Chondrocyte (in vitro differentiated cells): ENCODE measurements at regions not wholly inside any gene's neighbourhood (a gene's known extent, or its start where the extent isn't known, plus 50 kb on each side); places are given as distances from the start of the nearest gene placed in this dataset.

Source experiments
- DNase-seq: peaks from one replicate; pipeline ENCODE4 v3.0.0; 2021; ENCODE audit warnings: mixed read lengths, low spot score
- H3K27ac Mint-ChIP-seq: one replicate; pipeline ENCODE4 v1.8.0; 2021; ENCODE audit warnings: mild to moderate bottlenecking, moderate library complexity, mixed read lengths; ENCODE audit not compliant: unreplicated experiment
- H3K27me3 Mint-ChIP-seq: 2 replicates; pipeline ENCODE4 v1.8.0; 2021; ENCODE audit warnings: low read depth, mixed read lengths
- H3K36me3 Mint-ChIP-seq: 2 replicates; pipeline ENCODE4 v1.8.0; 2021; ENCODE audit warnings: low read depth, mixed read lengths
- H3K4me1 Mint-ChIP-seq: 2 replicates; pipeline ENCODE4 v1.8.0; 2021; ENCODE audit warnings: low read depth, mild to moderate bottlenecking, mixed read lengths
- H3K4me3 Mint-ChIP-seq: one replicate; pipeline ENCODE4 v1.8.0; 2021; ENCODE audit warnings: mild to moderate bottlenecking, moderate library complexity, mixed read lengths; ENCODE audit not compliant: unreplicated experiment
- H3K9me3 Mint-ChIP-seq: 2 replicates; pipeline ENCODE4 v1.8.0; 2021; ENCODE audit warnings: low read depth, mixed read lengths
- TF ChIP-seq, protein P1 (sequence below): fragments of 200-600 bp; sonication (generic); IDR thresholded peaks from 2 replicates; pipeline ENCODE4 v1.5.0; 2021; ENCODE audit warnings: antibody characterized with exemption, mild to moderate bottlenecking, moderate library complexity

GRCh38 chr7:68304536-68304935, 1293.7 kb upstream of the AUTS2 start:
- H3K4me1 Mint-ChIP-seq = no peaks in the 10 kb centered on the region
- H3K4me3 Mint-ChIP-seq = no peak overlapping the region
- H3K36me3 Mint-ChIP-seq = no peaks in the 10 kb centered on the region
- TF ChIP-seq, protein P1, sequence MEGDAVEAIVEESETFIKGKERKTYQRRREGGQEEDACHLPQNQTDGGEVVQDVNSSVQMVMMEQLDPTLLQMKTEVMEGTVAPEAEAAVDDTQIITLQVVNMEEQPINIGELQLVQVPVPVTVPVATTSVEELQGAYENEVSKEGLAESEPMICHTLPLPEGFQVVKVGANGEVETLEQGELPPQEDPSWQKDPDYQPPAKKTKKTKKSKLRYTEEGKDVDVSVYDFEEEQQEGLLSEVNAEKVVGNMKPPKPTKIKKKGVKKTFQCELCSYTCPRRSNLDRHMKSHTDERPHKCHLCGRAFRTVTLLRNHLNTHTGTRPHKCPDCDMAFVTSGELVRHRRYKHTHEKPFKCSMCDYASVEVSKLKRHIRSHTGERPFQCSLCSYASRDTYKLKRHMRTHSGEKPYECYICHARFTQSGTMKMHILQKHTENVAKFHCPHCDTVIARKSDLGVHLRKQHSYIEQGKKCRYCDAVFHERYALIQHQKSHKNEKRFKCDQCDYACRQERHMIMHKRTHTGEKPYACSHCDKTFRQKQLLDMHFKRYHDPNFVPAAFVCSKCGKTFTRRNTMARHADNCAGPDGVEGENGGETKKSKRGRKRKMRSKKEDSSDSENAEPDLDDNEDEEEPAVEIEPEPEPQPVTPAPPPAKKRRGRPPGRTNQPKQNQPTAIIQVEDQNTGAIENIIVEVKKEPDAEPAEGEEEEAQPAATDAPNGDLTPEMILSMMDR = no peak
- H3K27me3 Mint-ChIP-seq = no peaks in the 10 kb centered on the region
- no peaks in the 10 kb centered on the region for H3K9me3 Mint-ChIP-seq
- no peak overlapping the region for H3K27ac Mint-ChIP-seq
- DNase-seq = no peak

DNA sequence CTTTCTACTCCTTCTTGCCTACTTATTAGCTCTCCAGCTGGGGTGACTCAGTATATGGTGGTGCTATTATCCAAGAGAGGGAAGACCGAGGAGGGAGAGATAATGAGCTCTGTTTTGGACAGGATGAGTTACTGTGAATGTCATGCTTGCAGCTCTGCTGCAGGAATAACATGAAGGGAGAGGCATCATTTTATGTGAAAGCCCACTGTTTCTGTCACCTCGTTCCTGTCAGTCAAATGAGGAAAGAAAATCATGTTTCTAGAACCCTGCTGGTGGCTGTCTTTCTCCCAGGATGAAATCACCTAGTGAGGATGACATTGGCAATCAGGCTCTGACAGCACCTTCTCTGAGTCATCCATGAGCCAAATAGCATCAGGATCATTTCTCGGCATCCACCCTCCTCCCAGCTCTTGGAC, 1291.6 kb upstream of the AUTS2 start:
- H3K9me3 Mint-ChIP-seq = no peaks in the 10 kb centered on the region
- H3K27me3 Mint-ChIP-seq = no peaks in the 10 kb centered on the region
- TF ChIP-seq, protein P1 = no peak

GRCh38 chr7:68309271-68309670, 1289.0 kb upstream of the AUTS2 start:
- Mint-ChIP-seq H3K4me3 (no peak overlapping the region), H3K4me1 (no peaks in the 10 kb centered on the region), H3K9me3 (no peaks in the 10 kb centered on the region), H3K27me3 (peaks cover 6% of the 10 kb centered on the region), H3K36me3 (no peaks in the 10 kb centered on the region), H3K27ac (no peak overlapping the region)
- TF ChIP-seq, protein P1 = no peak
- no peak for DNase-seq

More for the DNA sequence above, 1291.6 kb upstream of the AUTS2 start:
- Mint-ChIP-seq H3K27ac (no peak overlapping the region), H3K36me3 (no peaks in the 10 kb centered on the region), H3K4me3 (no peak overlapping the region), H3K4me1 (no peaks in the 10 kb centered on the region)
- DNase-seq = no peak

GRCh38 chr7:68309806-68310205, 1288.5 kb upstream of the AUTS2 start:
- no peaks in the 10 kb centered on the region for H3K36me3 Mint-ChIP-seq
- H3K27me3 Mint-ChIP-seq = peaks cover 6% of the 10 kb centered on the region
- H3K27ac Mint-ChIP-seq = no peak overlapping the region
- no peaks in the 10 kb centered on the region for H3K9me3 Mint-ChIP-seq
- H3K4me1 Mint-ChIP-seq = no peaks in the 10 kb centered on the region
- no peak for DNase-seq
- no peak overlapping the region for H3K4me3 Mint-ChIP-seq
- TF ChIP-seq, protein P1 = no peak

DNA sequence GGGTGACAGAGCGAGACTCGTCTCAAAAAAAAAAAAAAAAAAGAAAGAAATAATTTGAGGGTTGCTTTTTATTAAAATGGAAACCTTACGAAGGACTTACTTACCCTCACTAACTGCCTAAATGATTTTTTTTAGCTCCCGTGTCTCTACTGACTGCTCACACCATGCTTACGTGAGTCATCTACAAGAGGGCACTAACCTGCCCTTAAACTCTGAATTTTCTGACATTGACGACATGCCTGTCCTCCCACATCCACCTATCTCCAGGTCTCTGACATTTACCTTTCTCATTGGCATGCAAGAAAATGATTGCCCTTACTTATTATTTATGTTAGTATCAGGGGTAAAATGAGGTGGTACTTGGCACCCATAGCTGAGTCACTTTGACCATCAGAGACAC, 1286.3 kb upstream of the AUTS2 start:
- Mint-ChIP-seq H3K27ac (no peak overlapping the region), H3K27me3 (peaks cover 8% of the 10 kb centered on the region), H3K9me3 (no peaks in the 10 kb centered on the region), H3K36me3 (no peaks in the 10 kb centered on the region), H3K4me3 (no peak overlapping the region), H3K4me1 (no peaks in the 10 kb centered on the region)
- DNase-seq = no peak
- TF ChIP-seq, protein P1 = no peak
